Choroid plexus epithelial cell (primary cell): ENCODE measurements at regions not wholly inside any gene's neighbourhood (a gene's known extent, or its start where the extent isn't known, plus 50 kb on each side); places are given as distances from the start of the nearest gene placed in this dataset.

Source experiments
- DNase-seq: peaks from one replicate; pipeline ENCODE4 v3.0.0-alpha.2; 2010; ENCODE audit warnings: low read depth
- H3K4me3 ChIP-seq: 2 replicates; pipeline ENCODE4 v1.5.1; 2011; ENCODE audit warnings: low read depth, mild to moderate bottlenecking, control low read depth, low read length, moderate library complexity
- TF ChIP-seq, protein P1 (sequence below): conservative IDR thresholded peaks from 2 replicates; pipeline ENCODE4 v1.5.1; 2011; ENCODE audit warnings: low read depth, mild to moderate bottlenecking, control low read depth, inconsistent platforms, low read length, moderate library complexity

- DNase-seq = peak; percentile 90
Measured at GRCh38 chr9:86788456-86788855, 158.8 kb downstream of the GAS1 start.

DNA sequence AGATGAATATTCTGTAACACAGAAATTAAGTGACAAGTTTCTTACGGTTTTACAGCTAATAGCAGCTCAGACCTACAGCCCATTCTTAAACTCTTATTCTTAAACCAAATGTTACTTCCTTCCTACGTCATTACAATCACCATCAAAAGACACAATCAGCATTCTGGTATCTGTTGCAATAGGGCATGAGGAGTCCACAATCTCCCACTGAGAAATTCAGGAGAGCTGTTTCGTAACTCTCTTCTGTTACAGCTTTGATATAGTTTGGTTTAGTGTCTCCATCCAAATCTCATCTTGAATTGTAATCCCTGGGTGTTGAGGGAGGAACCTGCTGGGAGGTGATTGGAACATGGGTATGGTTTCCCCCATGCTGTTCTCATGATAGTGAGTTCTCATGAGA lies 163.4 kb downstream of the GAS1 start:
- TF ChIP-seq, protein P1, sequence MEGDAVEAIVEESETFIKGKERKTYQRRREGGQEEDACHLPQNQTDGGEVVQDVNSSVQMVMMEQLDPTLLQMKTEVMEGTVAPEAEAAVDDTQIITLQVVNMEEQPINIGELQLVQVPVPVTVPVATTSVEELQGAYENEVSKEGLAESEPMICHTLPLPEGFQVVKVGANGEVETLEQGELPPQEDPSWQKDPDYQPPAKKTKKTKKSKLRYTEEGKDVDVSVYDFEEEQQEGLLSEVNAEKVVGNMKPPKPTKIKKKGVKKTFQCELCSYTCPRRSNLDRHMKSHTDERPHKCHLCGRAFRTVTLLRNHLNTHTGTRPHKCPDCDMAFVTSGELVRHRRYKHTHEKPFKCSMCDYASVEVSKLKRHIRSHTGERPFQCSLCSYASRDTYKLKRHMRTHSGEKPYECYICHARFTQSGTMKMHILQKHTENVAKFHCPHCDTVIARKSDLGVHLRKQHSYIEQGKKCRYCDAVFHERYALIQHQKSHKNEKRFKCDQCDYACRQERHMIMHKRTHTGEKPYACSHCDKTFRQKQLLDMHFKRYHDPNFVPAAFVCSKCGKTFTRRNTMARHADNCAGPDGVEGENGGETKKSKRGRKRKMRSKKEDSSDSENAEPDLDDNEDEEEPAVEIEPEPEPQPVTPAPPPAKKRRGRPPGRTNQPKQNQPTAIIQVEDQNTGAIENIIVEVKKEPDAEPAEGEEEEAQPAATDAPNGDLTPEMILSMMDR = no peak
- no peak overlapping the region for H3K4me3 ChIP-seq
- peak; percentile 96 for DNase-seq

More at GRCh38 chr9:86788456-86788855, 158.8 kb downstream of the GAS1 start:
- TF ChIP-seq, protein P1 = no peak
- H3K4me3 ChIP-seq = no peak overlapping the region

DNA sequence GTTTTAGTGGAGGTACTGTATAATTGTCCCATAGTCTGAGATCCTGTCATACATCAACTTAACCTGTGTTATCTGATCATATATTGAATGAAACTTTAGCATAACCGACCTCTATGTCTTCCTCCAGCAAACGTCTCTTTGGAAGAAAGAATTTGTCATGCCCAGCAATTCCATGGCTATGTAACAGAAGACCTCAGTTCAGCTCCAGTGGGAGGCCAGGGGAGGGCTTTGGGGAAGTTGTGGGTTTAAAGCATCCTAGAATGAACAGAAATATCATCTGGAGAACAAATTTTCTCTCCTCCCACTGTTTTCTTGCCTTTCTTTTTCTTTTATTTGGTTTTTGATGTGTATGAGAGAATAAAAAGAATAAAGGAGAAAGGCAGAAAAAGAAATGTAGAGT lies 164.5 kb downstream of the GAS1 start:
- H3K4me3 ChIP-seq = no peak overlapping the region
- TF ChIP-seq, protein P1 = no peak
- DNase-seq = no peak

GRCh38 chr9:86778761-86779160 lies 168.5 kb downstream of the GAS1 start:
- TF ChIP-seq, protein P1 = no peak
- H3K4me3 ChIP-seq = no peak overlapping the region
- no peak for DNase-seq

DNA sequence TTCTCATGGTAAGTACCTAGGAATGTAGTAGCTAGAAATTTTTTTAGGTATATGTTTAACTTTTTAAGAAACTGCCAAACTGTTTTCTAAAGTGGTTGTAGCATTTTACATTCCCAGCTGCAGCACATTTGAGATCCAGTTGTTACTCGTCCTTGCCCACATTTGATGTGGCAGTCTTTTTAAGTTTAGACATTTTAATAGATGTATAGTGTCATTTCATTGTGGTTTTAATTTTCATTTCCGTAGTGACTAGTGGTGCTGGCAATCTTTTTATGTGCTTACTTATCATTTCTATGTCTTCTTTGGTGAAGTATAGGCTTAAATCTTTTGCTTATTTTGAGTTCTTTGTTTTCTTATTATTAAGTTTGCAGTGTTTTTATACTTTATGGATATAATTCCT lies 171.6 kb downstream of the GAS1 start:
- TF ChIP-seq, protein P1 = no peak
- DNase-seq = no peak
- no peak overlapping the region for H3K4me3 ChIP-seq

DNA sequence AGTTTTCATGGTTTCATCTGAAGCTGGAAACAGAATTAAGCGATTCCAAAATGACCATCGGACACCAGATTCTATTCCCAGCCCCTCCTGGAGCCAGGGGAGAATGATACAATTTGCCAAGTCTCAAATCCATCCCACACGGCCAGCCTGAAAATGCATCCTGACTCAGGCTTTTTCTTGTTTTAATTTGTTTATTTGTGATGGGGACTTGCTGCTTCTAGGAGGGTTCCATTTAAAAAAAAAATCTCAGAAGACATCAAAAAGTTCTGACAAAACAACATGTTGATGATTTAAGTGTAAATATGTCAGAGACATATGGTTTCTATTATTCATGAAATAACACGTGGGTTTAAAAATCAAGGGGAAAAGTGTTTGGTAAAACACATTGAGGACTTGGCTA lies 173.2 kb downstream of the GAS1 start:
- TF ChIP-seq, protein P1 = no peak
- H3K4me3 ChIP-seq = no peak overlapping the region
- DNase-seq = no peak

DNA sequence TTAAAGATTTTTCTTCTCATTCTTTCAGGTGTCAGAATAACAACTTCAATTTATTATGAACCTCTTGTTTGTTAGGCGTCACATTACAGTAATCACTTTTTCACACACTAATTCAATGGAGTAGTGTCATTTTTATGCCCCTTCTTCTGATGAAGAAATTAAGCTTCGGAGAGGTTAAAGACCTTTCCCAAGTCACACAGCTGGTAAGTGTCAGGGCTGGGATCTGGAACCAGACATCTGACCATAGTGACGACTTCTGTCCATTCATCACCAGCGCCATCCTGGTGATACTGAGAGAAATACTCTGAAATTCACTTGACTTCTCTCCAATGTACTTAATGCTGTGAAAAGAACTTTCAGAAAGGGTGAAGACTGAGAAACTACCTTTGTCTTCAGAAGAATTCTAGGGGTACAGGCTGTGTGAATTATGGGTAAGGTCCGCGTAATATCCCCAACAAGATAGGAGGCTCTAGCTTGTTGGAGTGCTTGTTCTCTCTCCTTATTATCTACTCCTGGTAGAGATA lies 173.8 kb downstream of the GAS1 start:
- DNase-seq = no peak
- TF ChIP-seq, protein P1 = no peak
- H3K4me3 ChIP-seq = no peak overlapping the region
